ENCODE measurements at regions not wholly inside any gene's neighbourhood (a gene's known extent, or its start where the extent isn't known, plus 50 kb on each side); places are given as distances from the start of the nearest gene placed in this dataset.

GRCh38 chr10:128710098-128710797 lies 584.0 kb upstream of the MKI67 start:
- ChIA-PET POLR2A (no interaction called here), CTCF (no interaction called here)
- H3K27me3 Mint-ChIP-seq, result peaks cover 7% of the 10 kb centered on the region
- ATAC-seq (no peak), DNase-seq (no peak)
- no peak overlapping the region for H3K4me3 Mint-ChIP-seq
- H3K4me1 Mint-ChIP-seq, result no peaks in the 10 kb centered on the region
- no peaks in the 10 kb centered on the region for H3K36me3 Mint-ChIP-seq (ENCODE audit: low read depth)
- intact Hi-C loops (cut with DNase I, micrococcal nuclease), result no loop called here
- no peaks in the 10 kb centered on the region for H3K9me3 Mint-ChIP-seq (ENCODE audit: low read depth)
- no peak overlapping the region for H3K27ac Mint-ChIP-seq

- Mint-ChIP-seq H3K27me3 (peaks cover 7% of the 10 kb centered on the region), H3K9me3 (ENCODE audit: low read depth) (no peaks in the 10 kb centered on the region), H3K36me3 (ENCODE audit: low read depth) (no peaks in the 10 kb centered on the region), H3K27ac (no peak overlapping the region), H3K4me1 (no peaks in the 10 kb centered on the region), H3K4me3 (no peak overlapping the region)
- intact Hi-C loops (cut with DNase I, micrococcal nuclease), result no loop called here
- ChIA-PET CTCF (no interaction called here), POLR2A (no interaction called here)
- ATAC-seq (no peak), DNase-seq (no peak)
These were observed 584.6 kb upstream of the MKI67 start for GRCh38 chr10:128710798-128711183.

- Mint-ChIP-seq H3K9me3 (ENCODE audit: low read depth) (no peaks in the 10 kb centered on the region), H3K36me3 (ENCODE audit: low read depth) (no peaks in the 10 kb centered on the region), H3K27me3 (peaks cover 7% of the 10 kb centered on the region), H3K4me1 (no peaks in the 10 kb centered on the region), H3K27ac (no peak overlapping the region), H3K4me3 (no peak overlapping the region)
- ChIA-PET CTCF (no interaction called here), POLR2A (no interaction called here)
- DNase-seq, result no peak
- intact Hi-C loops (cut with DNase I, micrococcal nuclease), result no loop called here
- no peak for ATAC-seq
These were observed 585.6 kb upstream of the MKI67 start for GRCh38 chr10:128711806-128712205.

GRCh38 chr10:128712661-128713400 lies 586.6 kb upstream of the MKI67 start:
- H3K4me1 Mint-ChIP-seq, result no peaks in the 10 kb centered on the region
- no peaks in the 10 kb centered on the region for H3K9me3 Mint-ChIP-seq (ENCODE audit: low read depth)
- ChIA-PET POLR2A (no interaction called here), CTCF (no interaction called here)
- intact Hi-C loops (cut with DNase I, micrococcal nuclease), result no loop called here
- no peak overlapping the region for H3K4me3 Mint-ChIP-seq
- DNase-seq, result no peak
- no peaks in the 10 kb centered on the region for H3K36me3 Mint-ChIP-seq (ENCODE audit: low read depth)
- no peak overlapping the region for H3K27ac Mint-ChIP-seq
- no peak for ATAC-seq
- peaks cover 7% of the 10 kb centered on the region for H3K27me3 Mint-ChIP-seq

- H3K36me3 Mint-ChIP-seq (ENCODE audit: low read depth), result no peaks in the 10 kb centered on the region
- ChIA-PET POLR2A (no interaction called here), CTCF (no interaction called here)
These were observed 587.2 kb upstream of the MKI67 start for GRCh38 chr10:128713471-128713870.

GRCh38 chr10:128713874-128714570 lies 587.8 kb upstream of the MKI67 start:
- Mint-ChIP-seq H3K4me1 (no peaks in the 10 kb centered on the region), H3K9me3 (ENCODE audit: low read depth) (no peaks in the 10 kb centered on the region), H3K27me3 (peaks cover 7% of the 10 kb centered on the region), H3K36me3 (ENCODE audit: low read depth) (no peaks in the 10 kb centered on the region), H3K27ac (no peak overlapping the region), H3K4me3 (no peak overlapping the region)
- ATAC-seq, result no peak
- intact Hi-C loops (cut with DNase I, micrococcal nuclease), result no loop called here
- DNase-seq, result no peak
- ChIA-PET POLR2A (no interaction called here), CTCF (no interaction called here)

More at GRCh38 chr10:128713471-128713870, 587.2 kb upstream of the MKI67 start:
- ATAC-seq (no peak), DNase-seq (no peak)
- Mint-ChIP-seq H3K4me3 (no peak overlapping the region), H3K27ac (no peak overlapping the region), H3K4me1 (no peaks in the 10 kb centered on the region), H3K27me3 (peaks cover 7% of the 10 kb centered on the region), H3K9me3 (ENCODE audit: low read depth) (no peaks in the 10 kb centered on the region)
- intact Hi-C loops (cut with DNase I, micrococcal nuclease), result no loop called here

GRCh38 chr10:128714644-128715415 lies 588.6 kb upstream of the MKI67 start:
- CTCF ChIA-PET, result no interaction called here
- peaks cover 2% of the 10 kb centered on the region for H3K27me3 Mint-ChIP-seq
- no peak overlapping the region for H3K27ac Mint-ChIP-seq
- intact Hi-C loops (cut with DNase I, micrococcal nuclease), result no loop called here
- no peak for ATAC-seq
- H3K4me1 Mint-ChIP-seq, result no peaks in the 10 kb centered on the region
- no peak overlapping the region for H3K4me3 Mint-ChIP-seq
- H3K36me3 Mint-ChIP-seq (ENCODE audit: low read depth), result no peaks in the 10 kb centered on the region
- POLR2A ChIA-PET, result interaction anchor here (0.7 kb wide), 1 partner anchor 30 kb away, joined by 7 read pairs; no protein-coding TSS in a partner anchor
- no peak for DNase-seq
- no peaks in the 10 kb centered on the region for H3K9me3 Mint-ChIP-seq (ENCODE audit: low read depth)

- no peak for DNase-seq
- intact Hi-C loops (cut with DNase I, micrococcal nuclease), result no loop called here
- ChIA-PET CTCF (no interaction called here), POLR2A (no interaction called here)
- no peak for ATAC-seq
- H3K4me3 Mint-ChIP-seq, result no peak overlapping the region
- no peaks in the 10 kb centered on the region for H3K4me1 Mint-ChIP-seq
- H3K27ac Mint-ChIP-seq, result no peak overlapping the region
- peaks cover 2% of the 10 kb centered on the region for H3K27me3 Mint-ChIP-seq
- no peaks in the 10 kb centered on the region for H3K9me3 Mint-ChIP-seq (ENCODE audit: low read depth)
- H3K36me3 Mint-ChIP-seq (ENCODE audit: low read depth), result no peaks in the 10 kb centered on the region
These were observed 590.0 kb upstream of the MKI67 start for GRCh38 chr10:128716181-128716580.

- H3K4me1 Mint-ChIP-seq, result no peaks in the 10 kb centered on the region
- ChIA-PET POLR2A (no interaction called here), CTCF (no interaction called here)
- no peak overlapping the region for H3K4me3 Mint-ChIP-seq
- intact Hi-C loops (cut with DNase I, micrococcal nuclease), result no loop called here
- DNase-seq (no peak), ATAC-seq (no peak)
- H3K27me3 Mint-ChIP-seq, result no peaks in the 10 kb centered on the region
- H3K27ac Mint-ChIP-seq, result no peak overlapping the region
- no peaks in the 10 kb centered on the region for H3K9me3 Mint-ChIP-seq (ENCODE audit: low read depth)
- no peaks in the 10 kb centered on the region for H3K36me3 Mint-ChIP-seq (ENCODE audit: low read depth)
These were observed 595.8 kb upstream of the MKI67 start for GRCh38 chr10:128721963-128722445.

- no peaks in the 10 kb centered on the region for H3K27me3 Mint-ChIP-seq
- ATAC-seq (no peak), DNase-seq (no peak)
- POLR2A ChIA-PET, result no interaction called here
- CTCF ChIA-PET, result no interaction called here
- H3K4me1 Mint-ChIP-seq, result no peaks in the 10 kb centered on the region
- no peak overlapping the region for H3K27ac Mint-ChIP-seq
- H3K36me3 Mint-ChIP-seq (ENCODE audit: low read depth), result no peaks in the 10 kb centered on the region
- intact Hi-C loops (cut with DNase I, micrococcal nuclease), result no loop called here
- H3K4me3 Mint-ChIP-seq, result no peak overlapping the region
- no peaks in the 10 kb centered on the region for H3K9me3 Mint-ChIP-seq (ENCODE audit: low read depth)
These were observed 596.7 kb upstream of the MKI67 start for GRCh38 chr10:128722947-128723346.

- Mint-ChIP-seq H3K9me3 (ENCODE audit: low read depth) (no peaks in the 10 kb centered on the region), H3K27me3 (no peaks in the 10 kb centered on the region), H3K36me3 (ENCODE audit: low read depth) (no peaks in the 10 kb centered on the region), H3K4me1 (no peaks in the 10 kb centered on the region), H3K4me3 (no peak overlapping the region), H3K27ac (no peak overlapping the region)
- ChIA-PET CTCF (no interaction called here), POLR2A (no interaction called here)
- no peak for DNase-seq
- no peak for ATAC-seq
- intact Hi-C loops (cut with DNase I, micrococcal nuclease), result no loop called here
These were observed 597.5 kb upstream of the MKI67 start for GRCh38 chr10:128723631-128724205.

Measured in activated CD4-positive, alpha-beta T cell treated with anti-CD3 and anti-CD28 coated beads for 36 hours (primary cell).